BLaER1 (cell line): ENCODE measurements at regions not wholly inside any gene's neighbourhood (a gene's known extent, or its start where the extent isn't known, plus 50 kb on each side); places are given as distances from the start of the nearest gene placed in this dataset.
"Not testable (repeated sequence)": the region's sequence is repeated elsewhere in the genome, so short reads cannot be mapped to it uniquely, and the experiment has no call there.

ENCODE experiments used
- H3K27ac ChIP-seq: shearing (Covaris generic); formaldehyde crosslinking; 2 replicates; pipeline ENCODE4 v1.8.1; 2022
- H3K27me3 ChIP-seq: shearing (Covaris generic); formaldehyde crosslinking; 2 replicates; pipeline ENCODE4 v1.8.1; 2022
- H3K36me3 ChIP-seq: shearing (Covaris generic); formaldehyde crosslinking; 2 replicates; pipeline ENCODE4 v1.8.1; 2022
- H3K4me1 ChIP-seq: shearing (Covaris generic); formaldehyde crosslinking; 2 replicates; pipeline ENCODE4 v1.8.1; 2022
- H3K4me2 ChIP-seq: shearing (Covaris generic); formaldehyde crosslinking; 2 replicates; pipeline ENCODE4 v1.8.1; 2022
- H3K4me3 ChIP-seq: shearing (Covaris generic); formaldehyde crosslinking; 2 replicates; pipeline ENCODE4 v1.8.1; 2022
- H3K9ac ChIP-seq: shearing (Covaris generic); formaldehyde crosslinking; 2 replicates; pipeline ENCODE4 v1.8.1; 2022
- H3K9me3 ChIP-seq: shearing (Covaris generic); formaldehyde crosslinking; 2 replicates; pipeline ENCODE4 v1.8.1; 2022
- H4K20me1 ChIP-seq: shearing (Covaris generic); formaldehyde crosslinking; 2 replicates; pipeline ENCODE4 v1.8.1; 2022
- Cebpa-rat ChIP-seq: shearing (Covaris generic); IDR thresholded peaks from 2 replicates; pipeline ENCODE4 v1.8.1; 2022

DNA sequence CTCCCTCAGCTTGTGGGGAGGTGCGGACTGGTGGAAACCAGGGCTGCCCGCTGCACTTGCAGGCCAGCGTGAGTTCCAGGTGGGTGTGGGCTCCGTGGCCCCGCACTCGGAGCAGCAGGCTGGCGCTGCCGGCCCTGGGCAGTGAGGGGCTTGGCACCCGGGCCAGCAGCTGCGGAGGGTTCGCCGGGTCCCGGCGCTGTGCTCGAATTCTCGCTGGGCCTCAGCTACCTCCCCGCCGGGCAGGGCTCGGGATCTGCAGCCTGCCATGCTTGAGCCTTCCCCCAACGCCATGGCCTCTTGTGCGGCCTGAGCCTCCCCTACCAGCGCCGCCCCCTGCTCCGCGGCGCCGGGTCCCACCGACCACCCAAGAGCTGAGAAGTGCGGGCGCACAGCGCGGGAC, 71.6 kb upstream of the ADGRL1 start:
- Histone ChIP-seq H3K27me3 (no peaks in the 10 kb centered on the region), H3K9me3 (peaks cover 43% of the 10 kb centered on the region), H4K20me1 (no peaks in the 10 kb centered on the region), H3K36me3 (no peaks in the 10 kb centered on the region), H3K4me2 (no peak overlapping the region), H3K4me1 (peaks cover 3% of the 10 kb centered on the region; the same call in 1 of the 2 replicates), H3K4me3 (no peak overlapping the region), H3K27ac (no peak overlapping the region), H3K9ac (no peak overlapping the region)
- no peak for TF ChIP-seq Cebpa-rat

DNA sequence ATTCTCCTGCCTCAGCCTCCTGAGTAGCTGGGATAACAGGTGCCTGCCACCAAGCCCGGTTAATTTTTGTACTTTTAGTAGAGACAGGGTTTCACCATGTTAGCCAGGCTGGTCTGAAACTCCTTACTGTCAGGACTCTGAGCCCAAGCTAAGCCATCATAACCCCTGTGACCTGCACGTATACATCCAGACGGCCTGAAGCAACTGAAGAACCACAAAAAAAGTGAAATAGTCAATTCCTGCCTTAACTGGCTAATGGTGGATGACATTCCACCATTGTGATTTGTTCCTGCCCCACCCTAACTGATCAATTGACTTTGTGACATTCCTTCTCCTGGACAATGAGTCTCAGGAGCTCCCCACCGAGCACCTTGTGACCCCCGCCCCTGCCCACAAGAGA, 69.9 kb upstream of the ADGRL1 start:
- H3K4me2 ChIP-seq, H3K9ac ChIP-seq, H3K36me3 ChIP-seq, H3K4me3 ChIP-seq, H3K27ac ChIP-seq, H3K27me3 ChIP-seq, H4K20me1 ChIP-seq: not testable (repeated sequence)
- Histone ChIP-seq H3K4me1 (peaks cover 20% of the 10 kb centered on the region), H3K9me3 (peaks cover 45% of the 10 kb centered on the region)

DNA sequence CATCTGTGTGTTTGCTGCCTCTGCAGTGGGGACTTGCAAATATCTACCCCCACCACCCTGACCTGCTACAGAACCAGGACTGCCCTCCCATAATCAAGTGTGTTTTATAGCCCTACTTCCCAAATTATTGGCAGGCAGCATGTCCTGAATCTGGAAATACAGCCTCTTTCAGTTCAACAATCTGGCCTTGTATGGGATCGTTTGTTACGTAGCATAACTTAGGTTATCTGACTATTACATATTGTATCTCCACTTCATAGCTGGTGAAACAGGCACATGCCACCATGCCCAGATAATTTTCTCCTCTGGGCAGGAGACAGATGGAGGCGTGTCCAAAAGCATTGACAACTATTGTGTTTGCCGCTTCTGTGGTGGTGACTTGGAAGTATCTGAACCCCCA, 66.7 kb upstream of the ADGRL1 start:
- H3K4me3 ChIP-seq: no peak overlapping the region
- no peaks in the 10 kb centered on the region for H4K20me1 ChIP-seq
- no peak overlapping the region for H3K4me2 ChIP-seq
- H3K9ac ChIP-seq: no peak overlapping the region
- no peaks in the 10 kb centered on the region for H3K36me3 ChIP-seq
- no peaks in the 10 kb centered on the region for H3K27me3 ChIP-seq
- H3K27ac ChIP-seq: no peak overlapping the region
- peaks cover 22% of the 10 kb centered on the region for H3K4me1 ChIP-seq
- no peak for TF ChIP-seq Cebpa-rat
- H3K9me3 ChIP-seq: peaks cover 37% of the 10 kb centered on the region

DNA sequence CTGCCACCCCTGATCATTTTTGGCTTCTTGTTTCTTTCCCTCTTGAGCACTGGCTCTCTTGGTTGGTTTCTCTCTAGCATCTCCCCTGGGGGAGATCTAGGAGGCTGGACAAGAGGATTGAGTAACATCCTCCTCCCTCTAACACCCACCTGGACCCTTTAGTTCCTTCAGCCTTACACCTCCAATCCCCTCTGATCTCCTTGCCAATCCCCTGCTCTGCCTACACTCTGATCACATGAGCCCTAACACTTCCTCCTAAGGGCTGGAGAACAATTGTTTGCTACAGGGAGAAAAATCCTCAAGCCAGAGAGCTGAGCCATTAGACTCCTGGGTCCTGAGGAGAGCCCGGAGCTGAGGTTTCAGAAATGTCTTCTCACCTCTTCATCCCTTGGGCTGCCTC, 65.9 kb upstream of the ADGRL1 start:
- Histone ChIP-seq H3K9ac (no peak overlapping the region; the same call in 1 of the 2 replicates), H3K27ac (peak overlapping the region; percentile 19), H3K4me1 (peaks cover 22% of the 10 kb centered on the region), H3K36me3 (no peaks in the 10 kb centered on the region), H3K4me2 (peak overlapping the region; percentile 66), H3K9me3 (peaks cover 31% of the 10 kb centered on the region), H4K20me1 (no peaks in the 10 kb centered on the region), H3K27me3 (no peaks in the 10 kb centered on the region), H3K4me3 (no peak overlapping the region)
- TF ChIP-seq Cebpa-rat: no peak

DNA sequence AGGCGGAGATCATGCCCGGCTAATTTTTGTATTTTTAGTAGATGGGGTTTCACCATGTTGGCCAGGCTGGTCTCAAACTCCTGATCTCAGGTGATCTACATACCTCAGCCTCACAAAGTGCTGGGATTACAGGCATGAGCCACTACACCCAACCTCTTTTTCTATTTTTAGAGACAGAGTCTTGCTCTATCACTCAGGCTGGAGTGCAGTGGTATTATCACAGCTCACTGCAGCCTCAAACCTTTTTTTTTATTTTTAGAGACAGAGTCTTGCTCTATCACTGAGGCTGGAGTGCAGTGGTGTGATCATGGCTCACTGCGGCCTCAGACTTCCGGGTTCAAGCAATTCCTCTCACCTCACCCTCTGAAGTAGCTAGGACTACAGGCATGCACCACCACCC, 64.6 kb upstream of the ADGRL1 start:
- Histone ChIP-seq H3K9me3 (peaks cover 21% of the 10 kb centered on the region), H3K4me1 (peaks cover 22% of the 10 kb centered on the region), H3K4me2 (0 out of 2 replicates have a peak overlapping the region, but pooled peaks have one; percentile 66)
- H4K20me1 ChIP-seq, H3K4me3 ChIP-seq, H3K36me3 ChIP-seq, H3K27ac ChIP-seq, H3K27me3 ChIP-seq, H3K9ac ChIP-seq: not testable (repeated sequence)

DNA sequence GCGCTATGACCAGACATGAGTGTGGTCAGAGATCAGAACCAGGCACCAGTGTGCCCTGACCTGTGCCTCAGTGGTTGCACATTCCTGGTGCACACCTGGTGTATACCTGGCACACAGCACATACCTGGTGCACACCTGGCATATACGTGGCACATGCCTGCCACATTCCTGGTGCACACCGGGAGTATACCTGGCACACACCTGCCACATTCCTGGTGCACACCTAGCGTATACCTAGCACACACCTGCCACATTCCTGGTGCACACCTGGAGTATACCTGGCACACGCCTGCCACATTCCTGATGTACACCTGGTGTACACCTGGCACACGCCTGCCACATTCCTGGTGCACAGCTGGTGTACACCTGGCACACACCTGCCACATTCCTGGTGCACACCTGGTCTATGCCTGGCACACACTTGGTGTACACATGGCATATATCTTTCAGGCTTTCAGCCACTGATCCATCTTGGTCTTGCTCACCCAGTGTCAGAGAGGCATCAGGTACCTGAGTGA, 61.3 kb upstream of the ADGRL1 start:
- H3K4me3 ChIP-seq: no peak overlapping the region
- peaks cover 17% of the 10 kb centered on the region for H3K4me1 ChIP-seq
- H3K9me3 ChIP-seq: no peaks in the 10 kb centered on the region
- no peak overlapping the region for H3K9ac ChIP-seq
- no peaks in the 10 kb centered on the region for H3K36me3 ChIP-seq
- H3K27me3 ChIP-seq: no peaks in the 10 kb centered on the region
- TF ChIP-seq Cebpa-rat: no peak
- no peak overlapping the region for H3K4me2 ChIP-seq
- H4K20me1 ChIP-seq: no peaks in the 10 kb centered on the region
- H3K27ac ChIP-seq: no peak overlapping the region

DNA sequence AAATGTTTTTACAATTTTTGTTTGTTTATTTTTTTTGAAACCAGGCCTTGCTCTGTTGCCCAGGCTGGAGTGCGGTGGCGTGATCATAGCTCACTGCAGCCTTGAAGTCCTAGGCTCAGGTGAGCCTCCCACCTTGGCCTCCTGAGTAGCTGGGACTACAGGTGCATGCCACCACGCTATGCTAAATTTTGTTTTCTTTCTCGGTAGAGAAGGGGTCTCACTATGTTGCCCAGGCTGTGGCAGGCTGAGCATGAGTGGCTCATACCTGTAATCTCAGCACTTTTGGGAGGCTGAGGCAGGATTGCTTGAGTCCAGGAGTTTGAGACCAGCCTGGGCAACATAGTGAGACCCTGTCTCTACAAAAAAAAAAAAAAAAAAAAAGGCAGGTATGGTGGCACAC, 60.2 kb upstream of the ADGRL1 start:
- H3K27ac ChIP-seq, H3K4me2 ChIP-seq, H3K36me3 ChIP-seq: not testable (repeated sequence)

DNA sequence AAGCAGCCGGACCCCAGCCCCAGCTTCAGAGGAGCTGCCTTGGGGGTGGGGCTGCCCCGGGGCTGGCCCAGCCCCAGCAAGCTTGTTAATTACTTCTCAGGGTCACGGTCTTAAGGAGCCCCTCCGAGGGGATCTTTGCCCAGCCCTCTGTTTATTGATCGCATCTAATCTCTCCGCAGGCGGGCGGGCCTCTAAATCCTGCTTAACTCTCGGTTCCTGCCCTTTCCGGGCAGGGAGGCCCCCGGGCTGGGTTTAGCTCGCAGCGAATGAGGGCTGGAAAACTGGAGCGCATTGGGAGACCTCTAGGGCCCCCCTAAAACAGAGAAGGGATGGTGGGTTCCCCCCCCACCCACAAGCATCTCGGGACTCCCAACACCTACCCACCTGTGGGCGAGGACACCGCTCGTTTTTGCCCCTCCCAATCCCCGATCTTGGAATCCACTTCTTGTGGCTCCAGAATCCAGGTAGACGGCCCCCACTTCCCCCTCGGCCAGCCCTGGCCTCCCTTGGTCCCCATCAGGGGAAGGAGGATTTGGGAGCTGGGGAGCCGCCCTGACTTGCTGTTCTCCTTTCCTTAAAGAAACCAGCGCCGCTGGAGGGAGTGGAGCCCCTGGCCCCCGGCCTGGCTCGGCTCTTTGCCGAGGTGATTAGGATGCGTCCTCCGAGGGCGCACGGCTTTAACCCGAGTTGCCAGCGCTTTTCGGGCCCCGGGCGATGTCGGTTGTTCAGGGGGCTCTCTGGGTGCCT, 59.5 kb upstream of the ADGRL1 start:
- Histone ChIP-seq H3K27me3 (no peaks in the 10 kb centered on the region), H3K4me2 (no peak overlapping the region), H3K36me3 (no peaks in the 10 kb centered on the region), H3K4me1 (0 out of 2 replicates have a peak, but pooled peaks cover under 1% of the 10 kb centered on the region), H3K9me3 (no peaks in the 10 kb centered on the region), H4K20me1 (no peaks in the 10 kb centered on the region), H3K9ac (no peak overlapping the region), H3K4me3 (no peak overlapping the region), H3K27ac (no peak overlapping the region)
- TF ChIP-seq Cebpa-rat: no peak

More for the DNA sequence above, 60.2 kb upstream of the ADGRL1 start:
- H3K27me3 ChIP-seq, H3K4me3 ChIP-seq, H3K9me3 ChIP-seq, H4K20me1 ChIP-seq, H3K9ac ChIP-seq, H3K4me1 ChIP-seq: not testable (repeated sequence)

DNA sequence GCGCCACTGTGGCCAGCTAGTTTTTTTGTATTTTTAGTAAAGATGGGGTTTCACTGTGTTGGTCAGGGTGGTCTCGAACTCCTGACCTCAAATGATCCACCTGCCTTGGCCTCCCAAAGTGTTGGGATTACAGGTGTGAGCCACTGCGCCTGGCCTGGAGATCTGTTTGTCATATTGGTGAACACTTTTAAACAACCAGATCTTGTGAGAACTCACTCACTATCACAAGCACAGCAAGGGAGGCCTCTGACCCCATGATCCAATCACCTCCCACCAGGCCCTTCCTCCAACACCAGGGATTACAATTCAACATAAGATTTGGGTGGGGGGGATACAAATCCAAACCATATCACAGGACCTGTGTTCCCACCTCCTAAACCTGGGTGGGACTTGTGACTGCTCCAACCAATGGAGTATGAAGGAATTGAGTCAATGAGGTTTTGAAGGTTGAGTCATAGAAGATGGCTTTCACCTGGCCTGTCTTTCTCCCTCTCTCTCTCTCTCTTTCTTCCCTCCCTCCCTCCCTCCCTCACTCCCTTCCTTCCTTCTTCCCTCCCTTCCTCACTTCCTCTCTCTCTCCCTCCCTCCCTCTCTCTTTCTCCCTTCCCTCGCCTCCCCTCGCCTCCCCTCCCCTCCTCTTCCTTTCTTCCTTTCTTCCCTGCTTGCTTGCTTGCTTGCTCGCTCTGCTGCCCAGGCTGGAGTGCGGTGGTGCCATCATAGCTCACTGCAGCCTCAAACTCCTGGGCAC, 50.1 kb upstream of the ADGRL1 start:
- H3K9me3 ChIP-seq, H3K27ac ChIP-seq, H3K9ac ChIP-seq, H4K20me1 ChIP-seq, H3K36me3 ChIP-seq, H3K4me3 ChIP-seq, H3K27me3 ChIP-seq: not testable (repeated sequence)
- Histone ChIP-seq H3K4me2 (peak overlapping the region; percentile 47), H3K4me1 (peaks cover 51% of the 10 kb centered on the region)
